ENCODE measurements at regions not wholly inside any gene's neighbourhood (a gene's known extent, or its start where the extent isn't known, plus 50 kb on each side); places are given as distances from the start of the nearest gene placed in this dataset.

DNA sequence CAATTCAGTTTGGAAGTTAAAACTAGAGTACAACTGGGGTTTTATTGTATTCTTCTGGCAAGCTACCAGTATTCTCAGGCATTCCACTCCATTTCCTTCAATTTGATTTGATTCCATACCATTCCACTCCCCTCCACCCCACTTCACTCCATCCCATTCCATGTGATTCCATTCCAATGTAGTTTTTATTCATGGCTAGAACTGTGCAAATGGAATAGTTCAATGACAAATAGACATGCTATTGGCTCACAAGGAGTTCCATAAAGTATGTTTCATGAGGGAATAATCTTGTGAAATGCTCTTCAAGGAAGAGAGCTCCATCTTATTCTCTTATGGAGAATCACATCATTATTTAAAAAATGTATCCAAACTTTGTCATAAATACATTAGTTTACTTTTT is 285.0 kb upstream of the BMP2 start:
- TF ChIP-seq, protein P1, sequence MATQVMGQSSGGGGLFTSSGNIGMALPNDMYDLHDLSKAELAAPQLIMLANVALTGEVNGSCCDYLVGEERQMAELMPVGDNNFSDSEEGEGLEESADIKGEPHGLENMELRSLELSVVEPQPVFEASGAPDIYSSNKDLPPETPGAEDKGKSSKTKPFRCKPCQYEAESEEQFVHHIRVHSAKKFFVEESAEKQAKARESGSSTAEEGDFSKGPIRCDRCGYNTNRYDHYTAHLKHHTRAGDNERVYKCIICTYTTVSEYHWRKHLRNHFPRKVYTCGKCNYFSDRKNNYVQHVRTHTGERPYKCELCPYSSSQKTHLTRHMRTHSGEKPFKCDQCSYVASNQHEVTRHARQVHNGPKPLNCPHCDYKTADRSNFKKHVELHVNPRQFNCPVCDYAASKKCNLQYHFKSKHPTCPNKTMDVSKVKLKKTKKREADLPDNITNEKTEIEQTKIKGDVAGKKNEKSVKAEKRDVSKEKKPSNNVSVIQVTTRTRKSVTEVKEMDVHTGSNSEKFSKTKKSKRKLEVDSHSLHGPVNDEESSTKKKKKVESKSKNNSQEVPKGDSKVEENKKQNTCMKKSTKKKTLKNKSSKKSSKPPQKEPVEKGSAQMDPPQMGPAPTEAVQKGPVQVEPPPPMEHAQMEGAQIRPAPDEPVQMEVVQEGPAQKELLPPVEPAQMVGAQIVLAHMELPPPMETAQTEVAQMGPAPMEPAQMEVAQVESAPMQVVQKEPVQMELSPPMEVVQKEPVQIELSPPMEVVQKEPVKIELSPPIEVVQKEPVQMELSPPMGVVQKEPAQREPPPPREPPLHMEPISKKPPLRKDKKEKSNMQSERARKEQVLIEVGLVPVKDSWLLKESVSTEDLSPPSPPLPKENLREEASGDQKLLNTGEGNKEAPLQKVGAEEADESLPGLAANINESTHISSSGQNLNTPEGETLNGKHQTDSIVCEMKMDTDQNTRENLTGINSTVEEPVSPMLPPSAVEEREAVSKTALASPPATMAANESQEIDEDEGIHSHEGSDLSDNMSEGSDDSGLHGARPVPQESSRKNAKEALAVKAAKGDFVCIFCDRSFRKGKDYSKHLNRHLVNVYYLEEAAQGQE (IDR thresholded peaks at IDR 0.05; ENCODE audit: insufficient read depth in 1 of 2, low read depth in 2 of 2, low read length in 2 of 2), result no peak
- no peak for TF ChIP-seq POLR2AphosphoS5 (IDR thresholded peaks at IDR 0.05; ENCODE audit: low read depth, low read length)

Measured in PFSK-1 (cell line).